PC-3 (cell line): ENCODE measurements at regions not wholly inside any gene's neighbourhood (a gene's known extent, or its start where the extent isn't known, plus 50 kb on each side); places are given as distances from the start of the nearest gene placed in this dataset.

Experiments used
- CTCF ChIP-seq: fragments of 300-600 bp; sonication (generic); conservative IDR thresholded peaks from 2 replicates; pipeline ENCODE4 v1.5.1; 2017; ENCODE audit warnings: antibody characterized with exemption, low read depth, mild to moderate bottlenecking, low read length
- EZH2 ChIP-seq: fragments of 300-600 bp; sonication (generic); IDR thresholded peaks from one replicate; pipeline ENCODE4 v1.6.1; 2017; ENCODE audit warnings: antibody characterized with exemption, mild to moderate bottlenecking, low read length; ENCODE audit not compliant: unreplicated experiment

GRCh38 chr1:69228501-69228900 is 339.2 kb upstream of the LRRC7 start:
- TF ChIP-seq CTCF (no peak), EZH2 (no peak)
